ENCODE measurements at regions not wholly inside any gene's neighbourhood (a gene's known extent, or its start where the extent isn't known, plus 50 kb on each side); places are given as distances from the start of the nearest gene placed in this dataset.
A peak's percentile ranks its signal among the peaks of the same experiment; 100 is the strongest.
"Not testable (repeated sequence)": the region's sequence is repeated elsewhere in the genome, so short reads cannot be mapped to it uniquely, and the experiment has no call there.

DNA sequence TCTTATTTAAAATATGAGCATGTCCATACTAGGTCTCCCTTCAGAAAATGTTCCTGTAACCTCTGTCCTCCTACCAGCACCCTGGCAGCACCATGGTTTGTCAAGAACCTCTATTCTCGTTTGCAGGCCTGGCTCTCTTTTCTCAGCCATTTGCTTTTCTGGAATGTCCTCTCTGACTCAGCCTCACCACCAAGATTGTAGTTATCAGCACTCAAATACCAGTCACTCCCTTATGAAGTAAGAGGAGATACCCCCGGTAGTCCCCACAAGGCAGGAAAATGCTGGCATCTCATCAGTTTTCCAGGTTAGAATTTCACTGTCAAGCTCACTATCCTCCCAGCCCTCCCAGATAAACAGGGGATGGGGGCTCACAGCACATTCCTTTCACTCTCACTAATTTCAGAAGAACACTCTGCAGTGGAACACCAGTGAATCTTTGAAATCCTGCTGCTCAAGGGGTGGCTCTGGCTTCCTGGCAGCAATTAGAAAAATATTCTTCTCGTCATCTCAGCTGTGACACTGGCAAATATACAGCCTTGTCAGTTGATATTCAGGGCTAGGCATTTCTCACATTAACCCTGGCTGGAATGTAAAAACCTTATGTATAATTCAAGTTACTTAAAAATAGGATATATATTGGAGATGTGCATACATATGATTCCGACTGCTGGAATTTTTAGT, 129.2 kb downstream of the TBX18 start:
- no peak overlapping the region for H3K4me3 ChIP-seq (ENCODE audit: low read depth, low read length)
- TF ChIP-seq, protein P1, sequence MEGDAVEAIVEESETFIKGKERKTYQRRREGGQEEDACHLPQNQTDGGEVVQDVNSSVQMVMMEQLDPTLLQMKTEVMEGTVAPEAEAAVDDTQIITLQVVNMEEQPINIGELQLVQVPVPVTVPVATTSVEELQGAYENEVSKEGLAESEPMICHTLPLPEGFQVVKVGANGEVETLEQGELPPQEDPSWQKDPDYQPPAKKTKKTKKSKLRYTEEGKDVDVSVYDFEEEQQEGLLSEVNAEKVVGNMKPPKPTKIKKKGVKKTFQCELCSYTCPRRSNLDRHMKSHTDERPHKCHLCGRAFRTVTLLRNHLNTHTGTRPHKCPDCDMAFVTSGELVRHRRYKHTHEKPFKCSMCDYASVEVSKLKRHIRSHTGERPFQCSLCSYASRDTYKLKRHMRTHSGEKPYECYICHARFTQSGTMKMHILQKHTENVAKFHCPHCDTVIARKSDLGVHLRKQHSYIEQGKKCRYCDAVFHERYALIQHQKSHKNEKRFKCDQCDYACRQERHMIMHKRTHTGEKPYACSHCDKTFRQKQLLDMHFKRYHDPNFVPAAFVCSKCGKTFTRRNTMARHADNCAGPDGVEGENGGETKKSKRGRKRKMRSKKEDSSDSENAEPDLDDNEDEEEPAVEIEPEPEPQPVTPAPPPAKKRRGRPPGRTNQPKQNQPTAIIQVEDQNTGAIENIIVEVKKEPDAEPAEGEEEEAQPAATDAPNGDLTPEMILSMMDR (IDR thresholded peaks at IDR 0.05; ENCODE audit: low read depth, low read length): no peak
- in situ Hi-C loops (cut with HindIII; ENCODE audit: low sequenced_read_pairs): no loop called here
- DNase-seq (ENCODE audit: low read depth, low spot score): peak; percentile 63

DNA sequence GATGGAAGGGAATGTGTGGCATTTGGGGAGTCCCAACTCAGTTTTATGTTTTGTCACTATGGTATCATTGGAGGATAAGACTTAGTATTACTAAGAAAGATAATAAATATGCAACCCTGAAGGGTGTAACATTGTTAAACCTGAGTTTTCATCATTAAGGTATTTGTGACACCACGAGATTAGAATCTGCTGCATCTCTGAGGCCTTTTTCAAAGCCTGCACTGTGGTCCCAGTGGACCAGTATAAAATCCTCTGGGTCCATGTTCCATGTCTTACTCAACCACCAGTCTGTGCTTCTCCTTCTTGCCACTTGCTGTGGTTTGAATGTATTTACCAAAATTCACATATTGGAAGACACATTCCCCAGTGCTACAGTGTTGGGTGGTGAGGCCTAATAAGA, 130.6 kb downstream of the TBX18 start:
- no peak for DNase-seq (ENCODE audit: low read depth, low spot score)
- TF ChIP-seq, protein P1 (IDR thresholded peaks at IDR 0.05; ENCODE audit: low read depth, low read length): no peak
- in situ Hi-C loops (cut with HindIII; ENCODE audit: low sequenced_read_pairs): no loop called here
- H3K4me3 ChIP-seq (ENCODE audit: low read depth, low read length): no peak overlapping the region

DNA sequence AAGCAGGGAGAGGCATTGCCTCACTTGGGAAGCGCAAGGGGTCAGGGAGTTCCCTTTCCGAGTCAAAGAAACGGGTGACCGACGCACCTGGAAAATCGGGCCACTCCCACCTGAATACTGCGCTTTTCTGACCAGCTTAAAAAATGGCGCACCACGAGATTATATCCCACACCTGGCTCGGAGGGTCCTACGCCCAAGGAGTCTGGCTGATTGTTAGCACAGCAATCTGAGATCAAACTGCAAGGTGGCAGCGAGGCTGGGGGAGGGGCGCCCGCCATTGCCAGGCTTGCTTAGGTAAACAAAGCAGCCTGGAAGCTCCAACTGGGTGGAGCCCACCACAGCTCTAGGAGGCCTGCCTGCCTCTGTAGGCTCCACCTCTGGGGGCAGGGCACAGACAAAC, 137.9 kb downstream of the TBX18 start:
- DNase-seq (ENCODE audit: low read depth, low spot score); H3K4me3 ChIP-seq (ENCODE audit: low read depth, low read length); in situ Hi-C loops (cut with HindIII; ENCODE audit: low sequenced_read_pairs): not testable (repeated sequence)

DNA sequence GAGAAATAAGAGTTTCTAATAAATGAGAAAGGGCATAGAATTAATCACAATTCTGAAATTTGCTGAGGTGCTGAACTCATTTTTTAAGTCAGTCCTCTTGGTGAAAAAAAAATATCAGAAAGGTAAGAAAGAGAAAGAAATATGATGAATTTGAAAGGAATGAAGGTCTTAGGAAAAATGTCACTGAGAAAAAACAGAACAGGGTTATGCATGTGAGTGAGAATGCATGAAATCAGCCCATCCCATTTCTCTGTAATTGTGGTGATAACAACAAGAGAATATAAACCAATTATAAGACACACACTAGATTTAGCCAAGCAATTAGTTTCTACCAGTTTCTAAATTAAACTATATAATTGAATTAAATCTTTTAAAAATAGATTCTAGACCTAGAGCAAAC, 138.9 kb downstream of the TBX18 start:
- no peak overlapping the region for H3K4me3 ChIP-seq (ENCODE audit: low read depth, low read length)

DNA sequence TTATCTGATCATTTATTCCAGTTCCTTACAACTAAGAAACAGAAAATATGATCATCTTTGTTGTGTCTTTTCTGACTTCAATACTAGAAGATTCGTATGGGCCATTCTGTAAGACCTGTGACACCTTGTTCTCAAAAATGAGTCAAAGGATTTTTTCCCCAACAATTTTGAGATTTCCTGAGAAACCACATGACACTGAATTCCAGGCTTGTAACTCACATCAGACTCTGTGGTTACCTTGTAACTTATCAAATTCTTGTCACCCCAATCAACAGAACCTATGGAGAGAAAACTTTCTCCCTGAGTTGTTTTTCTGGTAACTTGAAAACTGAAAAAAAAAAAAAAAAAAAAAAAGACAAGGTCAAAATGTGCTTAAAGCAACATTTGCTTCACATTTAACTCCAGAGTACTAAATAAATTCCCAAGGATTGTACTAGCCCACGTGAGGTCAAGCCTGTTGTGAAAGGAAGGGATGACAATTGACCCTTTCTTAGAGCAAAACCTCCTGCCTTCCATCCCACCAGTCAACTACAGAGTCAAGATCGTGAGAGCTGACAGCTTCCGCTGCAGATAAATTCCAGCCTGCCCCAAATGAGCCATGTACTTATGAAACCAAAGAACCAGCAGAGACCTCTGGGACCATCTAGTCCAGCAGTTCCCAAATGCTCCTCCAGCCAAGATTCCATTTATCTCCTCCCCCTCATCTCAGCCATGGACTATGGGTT, 140.3 kb downstream of the TBX18 start:
- DNase-seq (ENCODE audit: low read depth, low spot score): peak; percentile 87
- H3K4me3 ChIP-seq (ENCODE audit: low read depth, low read length): no peak overlapping the region
- in situ Hi-C loops (cut with HindIII; ENCODE audit: low sequenced_read_pairs): no loop called here
- TF ChIP-seq, protein P1 (IDR thresholded peaks at IDR 0.05; ENCODE audit: low read depth, low read length): no peak

More for the DNA sequence above, 138.9 kb downstream of the TBX18 start:
- in situ Hi-C loops (cut with HindIII; ENCODE audit: low sequenced_read_pairs): no loop called here
- DNase-seq (ENCODE audit: low read depth, low spot score): no peak
- TF ChIP-seq, protein P1 (IDR thresholded peaks at IDR 0.05; ENCODE audit: low read depth, low read length): no peak

DNA sequence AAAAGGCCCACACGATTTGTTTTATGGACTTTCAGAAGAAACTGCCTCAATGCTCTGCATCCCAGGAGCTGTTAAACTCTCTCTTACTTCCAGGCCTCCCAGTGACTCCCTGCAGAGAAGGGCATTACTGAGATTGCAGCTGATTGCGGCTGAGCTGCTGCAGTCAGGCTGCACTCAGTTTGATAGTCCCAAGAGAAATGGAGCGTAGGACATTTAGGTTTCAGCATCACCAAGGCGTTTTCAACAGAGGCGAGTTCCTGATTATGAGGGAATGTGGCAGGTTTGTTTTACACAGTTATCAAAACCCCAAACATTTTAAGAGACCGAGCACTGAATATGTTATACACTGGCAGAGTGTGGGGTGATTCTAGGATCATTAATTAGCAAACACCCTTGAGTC, 145.6 kb downstream of the TBX18 start:
- DNase-seq (ENCODE audit: low read depth, low spot score): peak; percentile 83
- in situ Hi-C loops (cut with HindIII; ENCODE audit: low sequenced_read_pairs): no loop called here

More for the DNA sequence above, 145.6 kb downstream of the TBX18 start:
- TF ChIP-seq, protein P1 (IDR thresholded peaks at IDR 0.05; ENCODE audit: low read depth, low read length): no peak
- no peak overlapping the region for H3K4me3 ChIP-seq (ENCODE audit: low read depth, low read length)

All from astrocyte of the spinal cord (primary cell).